ENCODE measurements at regions not wholly inside any gene's neighbourhood (a gene's known extent, or its start where the extent isn't known, plus 50 kb on each side); places are given as distances from the start of the nearest gene placed in this dataset.

GRCh38 chr1:184330875-184331274 lies 56.0 kb upstream of the C1orf21 start:
- Histone ChIP-seq H3K9me3 (ENCODE audit: insufficient read depth, low read depth) (no peaks in the 10 kb centered on the region), H3K27ac (no peak overlapping the region), H3K4me2 (no peak overlapping the region), H3K9me2 (ENCODE audit: insufficient read depth) (no peaks in the 10 kb centered on the region; the same call in 1 of the 2 replicates), H3K27me3 (ENCODE audit: insufficient read depth, low read depth) (no peaks in the 10 kb centered on the region), H2AFZ (no peak overlapping the region), H3F3A (ENCODE audit: insufficient read depth, low read depth) (no peaks in the 10 kb centered on the region), H3K36me3 (ENCODE audit: low read depth) (no peaks in the 10 kb centered on the region), H3K4me3 (no peak overlapping the region), H3K4me1 (replicated peaks; ENCODE audit: insufficient read depth) (no peaks in the 10 kb centered on the region), H4K20me1 (ENCODE audit: insufficient read depth) (no peaks in the 10 kb centered on the region), H3K79me2 (ENCODE audit: low read depth) (no peaks in the 10 kb centered on the region)
- no TSS peak for BruUV-seq (replicated peaks)
- POLR2A ChIA-PET (ENCODE audit: unreplicated experiment): no interaction called here
- no peak for DNase-seq
- intact Hi-C loops (cut with micrococcal nuclease; ENCODE audit: unreplicated experiment): no loop called here
- CTCF ChIA-PET: no interaction called here
- no peak for TF ChIP-seq EZH2 (IDR thresholded peaks at IDR 0.05; ENCODE audit: low read depth)
- TF ChIP-seq CTCF (conservative IDR thresholded peaks at IDR 0.05): no peak
